Endothelial cell of umbilical vein (primary cell): ENCODE measurements at regions not wholly inside any gene's neighbourhood (a gene's known extent, or its start where the extent isn't known, plus 50 kb on each side); places are given as distances from the start of the nearest gene placed in this dataset.

Source experiments
- BruUV-seq: library from RNA; stranded (reverse); fragments of 400-500 nt; replicated peaks from 2 replicates; lab custom pipeline; 2021; lab: Mats Ljungman, UMichigan
- CTCF ChIA-PET: fragments of 300-600, 350-600 bp; sonication (Branson Sonifier 250); formaldehyde crosslinking; loops from one replicate; lab custom pipeline; 2021; ENCODE audit warnings: antibody characterized with exemption, inconsistent platforms; lab: Charles Lee
- POLR2A ChIA-PET: fragments of 300-600, 350-600 bp; sonication (Branson Sonifier 250); formaldehyde crosslinking; loops from one replicate; lab custom pipeline; 2021; ENCODE audit warnings: antibody characterized with exemption, inconsistent platforms; lab: Charles Lee
- DNase-seq: peaks from one replicate; pipeline ENCODE4 v3.0.0-alpha.2; 2011; ENCODE audit warnings: low read depth, low spot score
- FAIRE-seq: peaks from 2 replicates; lab custom pipeline; 2011; peaks lifted over from hg19 to GRCh38; lab: Jason Lieb, UNC
- H2AFZ ChIP-seq: 2 replicates; pipeline ENCODE4 v1.6.0; 2012; ENCODE audit warnings: low read depth, low read length, control low read depth, inconsistent platforms
- H3K27ac ChIP-seq: 2 replicates; pipeline ENCODE4 v1.5.1; 2011; ENCODE audit warnings: low read depth, mild to moderate bottlenecking, control low read depth, low read length, moderate library complexity; ENCODE audit not compliant: insufficient read depth
- H3K27me3 ChIP-seq, 2 experiments: 2 replicates each; pipeline versions ENCODE4 v1.6.0 to v1.6.1; 2011; ENCODE audit warnings: low read length in 2 of 2, mixed read lengths in 1 of 2; ENCODE audit not compliant: control insufficient read depth in 2 of 2, insufficient read depth in 2 of 2
- H3K36me3 ChIP-seq, 2 experiments: 2 replicates in 1 of 2; 3 replicates in 1 of 2; pipeline ENCODE4 v1.5.1; 2011; ENCODE audit warnings: low read length in 2 of 2, mild to moderate bottlenecking in 1 of 2, moderate library complexity in 1 of 2; ENCODE audit not compliant: control insufficient read depth in 2 of 2, insufficient read depth in 2 of 2; ENCODE audit errors: extremely low read depth in 1 of 2
- H3K4me1 ChIP-seq: 3 replicates; pipeline ENCODE4 v1.5.1; 2011; ENCODE audit warnings: mild to moderate bottlenecking, low read length; ENCODE audit not compliant: control insufficient read depth, insufficient read depth; ENCODE audit errors: extremely low read depth
- H3K4me2 ChIP-seq: 2 replicates; pipeline ENCODE4 v1.6.1; 2011; ENCODE audit warnings: low read length, control low read depth, mixed read lengths; ENCODE audit not compliant: insufficient read depth
- H3K4me3 ChIP-seq, 3 experiments: fragments of 200-600 bp in 1 of 3; sonication (generic), shearing (Covaris generic) in 1 of 3; replicated peaks in 1 of 3; 2 replicates each; pipeline ENCODE4 v1.5.1; 2011 to 2016; ENCODE audit warnings: control low read depth in 3 of 3, low read length in 3 of 3, mild to moderate bottlenecking in 2 of 3, inconsistent platforms in 1 of 3, low read depth in 1 of 3, moderate library complexity in 1 of 3; ENCODE audit not compliant: insufficient read depth in 1 of 3
- H3K79me2 ChIP-seq: 2 replicates; pipeline ENCODE4 v1.6.0; 2012; ENCODE audit warnings: low read length, inconsistent platforms; ENCODE audit not compliant: control insufficient read depth, insufficient read depth
- H3K9ac ChIP-seq: replicated peaks from 2 replicates; pipeline ENCODE3; 2011; ENCODE audit warnings: low read length, control low read depth; ENCODE audit not compliant: insufficient read depth; ENCODE audit errors: extremely low read depth
- H3K9me1 ChIP-seq: replicated peaks from 3 replicates; pipeline ENCODE4 v1.6.0; 2011; ENCODE audit warnings: mild to moderate bottlenecking, low read length; ENCODE audit not compliant: control insufficient read depth, insufficient read depth; ENCODE audit errors: extremely low read depth
- H3K9me3 ChIP-seq: replicated peaks from 2 replicates; pipeline ENCODE4 v1.5.1; 2012; ENCODE audit warnings: low read length, inconsistent platforms; ENCODE audit not compliant: control insufficient read depth, insufficient read depth
- H4K20me1 ChIP-seq: replicated peaks from 2 replicates; pipeline ENCODE3; 2011; ENCODE audit warnings: mild to moderate bottlenecking, low read length; ENCODE audit not compliant: control insufficient read depth, insufficient read depth; ENCODE audit errors: extremely low read depth
- CTCF ChIP-seq, 2 donors: IDR thresholded peaks; 1 replicate in 1 of 2; 2 replicates in 1 of 2; pipeline ENCODE4 v1.5.1; 2011; ENCODE audit warnings: low read length in 2 of 2, mild to moderate bottlenecking in 2 of 2, moderate library complexity in 2 of 2, control low read depth in 1 of 2, inconsistent platforms in 1 of 2, low read depth in 1 of 2; ENCODE audit not compliant: insufficient read depth in 1 of 2; ENCODE audit errors: extremely low read depth in 1 of 2
- EZH2 ChIP-seq: IDR thresholded peaks from 2 replicates; pipeline ENCODE4 v1.6.1; 2012; ENCODE audit warnings: borderline replicate concordance, low read depth, mild to moderate bottlenecking, moderate library complexity, low read length, inconsistent platforms; ENCODE audit not compliant: severe bottlenecking
- FOS ChIP-seq: IDR thresholded peaks from 2 replicates; pipeline ENCODE4 v1.6.1; 2011; ENCODE audit warnings: mild to moderate bottlenecking, low read length, moderate library complexity, borderline replicate concordance; ENCODE audit not compliant: insufficient read depth
- GATA2 ChIP-seq: IDR thresholded peaks from 2 replicates; pipeline ENCODE4 v1.7.0; 2011; ENCODE audit warnings: low read depth, mild to moderate bottlenecking, moderate library complexity, mixed read lengths, low read length; ENCODE audit not compliant: insufficient read length, insufficient read depth
- JUN ChIP-seq: IDR thresholded peaks from 2 replicates; pipeline ENCODE4 v1.6.1; 2011; ENCODE audit warnings: borderline replicate concordance, low read depth; ENCODE audit not compliant: insufficient read length, insufficient read depth
- MYC ChIP-seq: IDR thresholded peaks from one replicate; pipeline ENCODE4 v1.6.1; 2011; ENCODE audit warnings: mild to moderate bottlenecking, low read depth, low read length
- POLR2A ChIP-seq: IDR thresholded peaks from 2 replicates; pipeline ENCODE4 v1.6.1; 2012; ENCODE audit warnings: low read depth, mild to moderate bottlenecking, control low read depth, low read length
- dilution Hi-C: fragments of 300-500 bp; cut with MboI; formaldehyde crosslinking; loops from one replicate; pipeline ENCODE4 v1.15.0; 2019; ENCODE audit warnings: low sequenced_read_pairs; ENCODE audit not compliant: extremely low pct_ligation_motif_present
- intact Hi-C: fragments of 100-400 bp; cut with micrococcal nuclease; formaldehyde crosslinking; loops from one replicate; pipeline ENCODE4 v1.10.0; 2022

GRCh38 chr4:124151031-124151430 is 561.5 kb downstream of the ANKRD50 start:
- Histone ChIP-seq H3K9ac (no peak overlapping the region), H3K4me1 (no peaks in the 10 kb centered on the region), H3K27ac (no peak overlapping the region), H3K4me3 (no peak overlapping the region), H3K4me2 (no peak overlapping the region), H4K20me1 (no peaks in the 10 kb centered on the region), H3K36me3 (no peaks in the 10 kb centered on the region), H3K27me3 (no peaks in the 10 kb centered on the region), H3K9me3 (no peaks in the 10 kb centered on the region), H2AFZ (no peak overlapping the region), H3K79me2 (no peaks in the 10 kb centered on the region), H3K9me1 (no peaks in the 10 kb centered on the region)
- TF ChIP-seq JUN, result no peak
- intact Hi-C loops (no loop called here), dilution Hi-C loops (no loop called here)
- no peak for DNase-seq
- ChIA-PET POLR2A (no interaction called here), CTCF (no interaction called here)
- BruUV-seq, result no TSS peak
- no peak for FAIRE-seq

- H3K9me1 ChIP-seq, result no peaks in the 10 kb centered on the region
- dilution Hi-C loops (no loop called here), intact Hi-C loops (no loop called here)
- no peak overlapping the region for H2AFZ ChIP-seq
- no peak overlapping the region for H3K27ac ChIP-seq
- H3K79me2 ChIP-seq, result no peaks in the 10 kb centered on the region
- TF ChIP-seq CTCF (IDR thresholded peaks at IDR 0.05; ENCODE audit: extremely low read depth in 1 of 2, insufficient read depth in 1 of 2, low read depth in 1 of 2, low read length in 2 of 2), result no peak
- TF ChIP-seq GATA2, result no peak
- no peak for TF ChIP-seq POLR2A
- TF ChIP-seq JUN, result no peak
- no peak for TF ChIP-seq EZH2
- TF ChIP-seq MYC, result no peak
- TF ChIP-seq FOS, result no peak
- no peak overlapping the region for H3K4me2 ChIP-seq
- no peaks in the 10 kb centered on the region for H3K36me3 ChIP-seq
- no peaks in the 10 kb centered on the region for H3K4me1 ChIP-seq
- H4K20me1 ChIP-seq, result no peaks in the 10 kb centered on the region
- no TSS peak for BruUV-seq
- no peak overlapping the region for H3K9ac ChIP-seq
- ChIA-PET CTCF (interaction anchor here (1.1 to 1.2 kb wide), 2 partner anchors 31 to 545 kb away, joined by 3 read pairs; no protein-coding TSS in a partner anchor), POLR2A (no interaction called here)
- H3K9me3 ChIP-seq, result no peaks in the 10 kb centered on the region
- DNase-seq (no peak), FAIRE-seq (no peak)
- no peaks in the 10 kb centered on the region for H3K27me3 ChIP-seq
- H3K4me3 ChIP-seq, result no peak overlapping the region
Measured at GRCh38 chr4:124152132-124152531, 560.4 kb downstream of the ANKRD50 start.
